H1 (cell line): ENCODE measurements at regions not wholly inside any gene's neighbourhood (a gene's known extent, or its start where the extent isn't known, plus 50 kb on each side); places are given as distances from the start of the nearest gene placed in this dataset.

Source experiments
- CTCF ChIA-PET: fragments of 300-600 bp; sonication (Branson Sonifier 250); formaldehyde crosslinking; loops from one replicate; lab custom pipeline; 2021; ENCODE audit not compliant: partially characterized antibody; lab: Charles Lee
- POLR2A ChIA-PET: fragments of 300-600 bp; sonication (Branson Sonifier 250); formaldehyde crosslinking; loops from one replicate; lab custom pipeline; 2021; ENCODE audit warnings: inconsistent platforms; ENCODE audit not compliant: partially characterized antibody; lab: Charles Lee
- DNase-seq, 2 experiments: peaks; one replicate each; pipeline versions ENCODE4 v3.0.0 to v3.0.0-alpha.2; 2010 to 2022; ENCODE audit warnings: low spot score in 2 of 2, low read depth in 1 of 2, mixed read lengths in 1 of 2
- FAIRE-seq: peaks from 2 replicates; lab custom pipeline; 2011; peaks lifted over from hg19 to GRCh38; lab: Jason Lieb, UNC
- H2AFZ ChIP-seq: 2 replicates; pipeline ENCODE4 v1.8.1; 2012; ENCODE audit warnings: low read length, inconsistent platforms
- H2AK5ac ChIP-seq: 2 replicates; pipeline ENCODE4 v1.6.1; 2013; ENCODE audit warnings: low read depth, low read length
- H2BK120ac ChIP-seq: replicated peaks from 2 replicates; pipeline ENCODE3; 2013; ENCODE audit warnings: low read depth, low read length, inconsistent platforms
- H2BK12ac ChIP-seq: 2 replicates; pipeline ENCODE4 v1.6.1; 2013; ENCODE audit warnings: low read depth, low read length
- H2BK15ac ChIP-seq: 2 replicates; pipeline ENCODE4 v1.6.1; 2013; ENCODE audit warnings: low read length
- H2BK20ac ChIP-seq: 2 replicates; pipeline ENCODE4 v1.6.1; 2013; ENCODE audit warnings: low read length
- H2BK5ac ChIP-seq: 2 replicates; pipeline ENCODE4 v1.6.1; 2013; ENCODE audit warnings: low read depth, low read length
- H3K14ac ChIP-seq: 2 replicates; pipeline ENCODE4 v1.6.1; 2013; ENCODE audit warnings: inconsistent platforms; ENCODE audit not compliant: insufficient read length
- H3K18ac ChIP-seq: 2 replicates; pipeline ENCODE4 v1.6.1; 2013; ENCODE audit warnings: low read length; ENCODE audit errors: extremely low read depth
- H3K23ac ChIP-seq: 2 replicates; pipeline ENCODE4 v1.6.1; 2013; ENCODE audit warnings: inconsistent platforms; ENCODE audit not compliant: insufficient read length
- H3K23me2 ChIP-seq: 2 replicates; pipeline ENCODE4 v1.6.1; 2013; ENCODE audit warnings: low read depth, low read length
- H3K27ac ChIP-seq: 2 replicates; pipeline ENCODE4 v1.6.1; 2011; ENCODE audit warnings: low read depth, low read length, inconsistent platforms
- H3K27me3 ChIP-seq, 4 experiments: replicated peaks in 1 of 4; 1 replicate in 1 of 4; 2 replicates in 3 of 4; pipeline versions ENCODE4 v1.6.1 to v1.8.1; 2011 to 2013; ENCODE audit warnings: low read length in 3 of 4, mild to moderate bottlenecking in 3 of 4, inconsistent platforms in 2 of 4, mixed read lengths in 2 of 4, moderate library complexity in 1 of 4; ENCODE audit not compliant: control insufficient read depth in 3 of 4, insufficient read depth in 3 of 4; ENCODE audit errors: extremely low read depth in 1 of 4
- H3K36me3 ChIP-seq, 4 experiments: 2 replicates each; pipeline versions ENCODE4 v1.6.1 to v1.8.1; 2011 to 2013; ENCODE audit warnings: mild to moderate bottlenecking in 4 of 4, low read length in 3 of 4, moderate library complexity in 2 of 4, control low read depth in 1 of 4, inconsistent platforms in 1 of 4; ENCODE audit not compliant: insufficient read depth in 4 of 4, control insufficient read depth in 2 of 4
- H3K4ac ChIP-seq: replicated peaks from 2 replicates; pipeline ENCODE3; 2013; ENCODE audit warnings: low read length, low read depth, mixed read lengths, inconsistent platforms; ENCODE audit not compliant: insufficient read length
- H3K4me1 ChIP-seq, 4 experiments: replicated peaks in 1 of 4; 1 replicate in 1 of 4; 2 replicates in 3 of 4; pipeline versions ENCODE4 v1.6.1 to v1.8.1; 2011 to 2013; ENCODE audit warnings: low read length in 3 of 4, inconsistent platforms in 2 of 4, mixed read lengths in 1 of 4; ENCODE audit not compliant: insufficient read depth in 4 of 4, control insufficient read depth in 3 of 4
- H3K4me2 ChIP-seq, 2 experiments: 2 replicates each; pipeline versions ENCODE4 v1.6.1 to v1.8.1; 2011 to 2013; ENCODE audit warnings: low read depth in 2 of 2, low read length in 2 of 2, control low read depth in 1 of 2, inconsistent platforms in 1 of 2, mild to moderate bottlenecking in 1 of 2; ENCODE audit not compliant: insufficient read depth in 1 of 2
- H3K4me3 ChIP-seq, 4 experiments: fragments of 200-600, 300-600 bp in 1 of 4; sonication (generic), shearing (Covaris generic), sonication (Bioruptor Twin) in 1 of 4; 2 replicates each; pipeline versions ENCODE4 v1.5.1 to v1.8.1; 2011 to 2016; ENCODE audit warnings: low read length in 4 of 4, low read depth in 3 of 4, control low read depth in 2 of 4, inconsistent platforms in 2 of 4, mild to moderate bottlenecking in 2 of 4, mixed read lengths in 1 of 4, moderate library complexity in 1 of 4; ENCODE audit not compliant: insufficient read depth in 2 of 4; ENCODE audit errors: extremely low read depth in 1 of 4
- H3K56ac ChIP-seq: replicated peaks from 2 replicates; pipeline ENCODE3; 2013; ENCODE audit warnings: low read depth, mild to moderate bottlenecking, mixed read lengths, low read length, inconsistent platforms; ENCODE audit not compliant: insufficient read length
- H3K79me1 ChIP-seq: 2 replicates; pipeline ENCODE4 v1.6.1; 2013; ENCODE audit warnings: low read depth, low read length, control low read depth
- H3K79me2 ChIP-seq, 2 experiments: 2 replicates each; pipeline versions ENCODE4 v1.6.1 to v1.8.1; 2012 to 2013; ENCODE audit warnings: low read length in 2 of 2, mild to moderate bottlenecking in 2 of 2, inconsistent platforms in 1 of 2; ENCODE audit not compliant: insufficient read depth in 2 of 2, control insufficient read depth in 1 of 2
- H3K9ac ChIP-seq, 4 experiments: replicated peaks in 1 of 4; 1 replicate in 1 of 4; 2 replicates in 3 of 4; pipeline versions ENCODE4 v1.6.1 to v1.8.1; 2011 to 2013; ENCODE audit warnings: low read depth in 3 of 4, low read length in 3 of 4, control low read depth in 2 of 4, mild to moderate bottlenecking in 2 of 4, moderate library complexity in 2 of 4, inconsistent platforms in 1 of 4; ENCODE audit errors: extremely low read depth in 1 of 4
- H3K9me3 ChIP-seq, 2 experiments: 2 replicates each; pipeline versions ENCODE4 v1.6.1 to v1.8.1; 2012 to 2013; ENCODE audit warnings: mild to moderate bottlenecking in 2 of 2, moderate library complexity in 2 of 2, control low read depth in 1 of 2, inconsistent platforms in 1 of 2, low read depth in 1 of 2, low read length in 1 of 2, mixed read lengths in 1 of 2; ENCODE audit not compliant: insufficient read depth in 2 of 2
- H4K20me1 ChIP-seq, 2 experiments: replicated peaks in 1 of 2; 2 replicates each; pipeline versions ENCODE3 to v1.8.1; 2011 to 2013; ENCODE audit warnings: inconsistent platforms in 2 of 2, low read length in 2 of 2, mild to moderate bottlenecking in 1 of 2; ENCODE audit not compliant: insufficient read depth in 2 of 2, control insufficient read depth in 1 of 2
- H4K5ac ChIP-seq: 2 replicates; pipeline ENCODE4 v1.6.1; 2013; ENCODE audit warnings: low read length, low read depth, mixed read lengths, inconsistent platforms; ENCODE audit not compliant: insufficient read length
- H4K8ac ChIP-seq: 2 replicates; pipeline ENCODE4 v1.8.0; 2013; ENCODE audit warnings: mild to moderate bottlenecking, moderate library complexity, low read length, inconsistent platforms; ENCODE audit not compliant: insufficient read depth; ENCODE audit errors: extremely low read depth
- H4K91ac ChIP-seq: replicated peaks from 2 replicates; pipeline ENCODE3; 2013; ENCODE audit warnings: low read length, mixed read lengths, inconsistent platforms; ENCODE audit not compliant: insufficient read length
- BACH1 ChIP-seq: IDR thresholded peaks from 2 replicates; pipeline ENCODE4 v1.6.1; 2012; ENCODE audit warnings: low read length, improper control_type of control experiment
- BCL11A ChIP-seq, 2 experiments: IDR thresholded peaks; one replicate each; pipeline ENCODE4 v1.6.1; 2011; ENCODE audit warnings: low read depth in 2 of 2, low read length in 2 of 2, mild to moderate bottlenecking in 2 of 2
- E2F6 ChIP-seq: IDR thresholded peaks from 2 replicates; pipeline ENCODE4 v1.6.1; 2012; ENCODE audit warnings: inconsistent platforms
- FOSL1 ChIP-seq: IDR thresholded peaks from 2 replicates; pipeline ENCODE4 v1.6.1; 2011; ENCODE audit warnings: mild to moderate bottlenecking, low read depth, low read length, moderate library complexity; ENCODE audit not compliant: insufficient read depth
- GABPA ChIP-seq: IDR thresholded peaks from 2 replicates; pipeline ENCODE4 v1.6.1; 2011; ENCODE audit warnings: mild to moderate bottlenecking, low read length, moderate library complexity, borderline replicate concordance; ENCODE audit not compliant: insufficient read depth
- GTF2F1 ChIP-seq: IDR thresholded peaks from 2 replicates; pipeline ENCODE4 v1.6.1; 2012; ENCODE audit warnings: low read depth, low read length, improper control_type of control experiment, borderline replicate concordance
- KDM4A ChIP-seq: IDR thresholded peaks from one replicate; pipeline ENCODE4 v1.7.1; 2012; ENCODE audit warnings: low read depth, mild to moderate bottlenecking, moderate library complexity, low read length, inconsistent platforms; ENCODE audit not compliant: severe bottlenecking
- KDM5A ChIP-seq: fragments of 200-600 bp; IDR thresholded peaks from 2 replicates; pipeline ENCODE4 v1.7.1; 2012; ENCODE audit warnings: mild to moderate bottlenecking, low read length, inconsistent platforms, mixed read lengths
- SIRT6 ChIP-seq: IDR thresholded peaks from one replicate; pipeline ENCODE4 v1.7.1; 2012; ENCODE audit warnings: low read length, inconsistent platforms
- TAF7 ChIP-seq: optimal IDR thresholded peaks from 2 replicates; pipeline ENCODE3; 2011; ENCODE audit warnings: low read depth, mild to moderate bottlenecking, inconsistent platforms, low read length, moderate library complexity, borderline replicate concordance
- TBP ChIP-seq: IDR thresholded peaks from 2 replicates; pipeline ENCODE4 v1.6.1; 2011; ENCODE audit warnings: low read depth, low read length, improper control_type of control experiment
- TCF12 ChIP-seq: IDR thresholded peaks from 2 replicates; pipeline ENCODE4 v1.6.1; 2011; ENCODE audit warnings: low read depth, mild to moderate bottlenecking, low read length
- TEAD4 ChIP-seq: IDR thresholded peaks from 2 replicates; pipeline ENCODE4 v1.6.1; 2012; ENCODE audit warnings: low read depth, low read length, inconsistent platforms, mixed read lengths
- YY1 ChIP-seq: IDR thresholded peaks from 2 replicates; pipeline ENCODE4 v1.6.1; 2011; ENCODE audit warnings: low read depth, mild to moderate bottlenecking, low read length
- WGBS, 2 experiments: shearing (Covaris generic) in 1 of 2; methylation state at CpG; one replicate each; pipeline versions ENCODE4 v1.1.6 to v1.1.7; 2013 to 2015; ENCODE audit warnings: low lambda C conversion rate in 2 of 2, mixed read lengths in 2 of 2, inconsistent platforms in 1 of 2, low coverage in 1 of 2, missing lambda C conversion rate in 1 of 2; ENCODE audit not compliant: insufficient replicate concordance in 2 of 2, insufficient coverage in 1 of 2, insufficient read length in 1 of 2; ENCODE audit errors: extremely low coverage in 1 of 2, missing lambda C conversion rate in 1 of 2; 5-methylcytosine and 5-hydroxymethylcytosine counted together

GRCh38 chr20:54849741-54850140, 374.3 kb downstream of the DOK5 start:
- Histone ChIP-seq H2BK120ac (no peak overlapping the region), H3K27me3 (no peaks in the 10 kb centered on the region), H4K8ac (no peak overlapping the region), H2BK20ac (no peak overlapping the region), H3K36me3 (no peaks in the 10 kb centered on the region), H3K9ac (no peak overlapping the region), H2BK15ac (no peak overlapping the region), H3K23ac (no peak overlapping the region), H3K27ac (no peak overlapping the region), H3K56ac (no peak overlapping the region), H2AFZ (no peak overlapping the region), H2BK12ac (no peak overlapping the region), H3K23me2 (no peaks in the 10 kb centered on the region), H2AK5ac (no peak overlapping the region), H3K4me2 (no peak overlapping the region), H3K9me3 (no peaks in the 10 kb centered on the region), H3K79me1 (no peaks in the 10 kb centered on the region), H3K18ac (no peak overlapping the region), H2BK5ac (no peak overlapping the region), H4K20me1 (no peaks in the 10 kb centered on the region), H3K79me2 (no peaks in the 10 kb centered on the region), H4K5ac (no peak overlapping the region), H3K4me3 (no peak overlapping the region)
- no peak for FAIRE-seq
- CTCF ChIA-PET, result no interaction called here
- POLR2A ChIA-PET, result no interaction called here
- WGBS, 2 experiments, result 87% methylated on average over 3 of the region's 3 CpGs; no CpG with 5 or more reads in 1 of the 2 experiments
- DNase-seq, result no peak
- TF ChIP-seq KDM4A (no peak), BACH1 (no peak), BCL11A (IDR thresholded peaks at IDR 0.05; ENCODE audit: low read depth in 2 of 2, low read length in 2 of 2) (no peak), TCF12 (no peak), KDM5A (no peak), TBP (no peak), TAF7 (no peak), GABPA (no peak), TEAD4 (no peak), E2F6 (no peak), SIRT6 (no peak), FOSL1 (no peak), YY1 (no peak), GTF2F1 (no peak)
- TF ChIP-seq, all 59 proteins: peak for 0
- H4K91ac ChIP-seq, result no peak overlapping the region
- no peak overlapping the region for H3K4ac ChIP-seq
- no peak overlapping the region for H3K14ac ChIP-seq
- H3K4me1 ChIP-seq, result no peaks in the 10 kb centered on the region
